GM21737 (cell line): ENCODE measurements at regions not wholly inside any gene's neighbourhood (a gene's known extent, or its start where the extent isn't known, plus 50 kb on each side); places are given as distances from the start of the nearest gene placed in this dataset.
"Not testable (repeated sequence)": the region's sequence is repeated elsewhere in the genome, so short reads cannot be mapped to it uniquely, and the experiment has no call there.

Source experiments
- ATAC-seq: cut with Tn5 transposase; IDR thresholded peaks from one replicate; pipeline ENCODE4 v1.9.1; 2021; ENCODE audit warnings: mild to moderate bottlenecking, moderate library complexity; ENCODE audit not compliant: unreplicated experiment

- no peak for ATAC-seq
Measured at GRCh38 chr2:182548031-182548950, 121.5 kb upstream of the PDE1A start.

- no peak for ATAC-seq
Measured at GRCh38 chr2:182550234-182550633, 123.4 kb upstream of the PDE1A start.

GRCh38 chr2:182552232-182552631 is 125.4 kb upstream of the PDE1A start:
- ATAC-seq: not testable (repeated sequence)

GRCh38 chr2:182552785-182553184 is 125.9 kb upstream of the PDE1A start:
- not testable (repeated sequence) for ATAC-seq

- peak; percentile 100 for ATAC-seq
Measured at GRCh38 chr2:182553483-182553882, 126.6 kb upstream of the PDE1A start.

GRCh38 chr2:182554950-182555349 is 128.1 kb upstream of the PDE1A start:
- ATAC-seq: no peak

- no peak for ATAC-seq
Measured at GRCh38 chr2:182558564-182558963, 131.7 kb upstream of the PDE1A start.

- ATAC-seq: no peak
Measured at GRCh38 chr2:182559623-182560022, 132.8 kb upstream of the PDE1A start.

- ATAC-seq: no peak
Measured at GRCh38 chr2:182565911-182566567, 139.2 kb upstream of the PDE1A start.

- no peak for ATAC-seq
Measured at GRCh38 chr2:182573553-182573952, 142.5 kb upstream of the DNAJC10 start.

GRCh38 chr2:182577816-182578215 is 138.2 kb upstream of the DNAJC10 start:
- ATAC-seq: no peak

- no peak for ATAC-seq
Measured at GRCh38 chr2:182581196-182581935, 134.7 kb upstream of the DNAJC10 start.

GRCh38 chr2:182584462-182584861 is 131.6 kb upstream of the DNAJC10 start:
- ATAC-seq: no peak

- no peak for ATAC-seq
Measured at GRCh38 chr2:182585001-182585400, 131.1 kb upstream of the DNAJC10 start.

GRCh38 chr2:182585430-182585829 is 130.6 kb upstream of the DNAJC10 start:
- no peak for ATAC-seq

GRCh38 chr2:182586426-182586825 is 129.6 kb upstream of the DNAJC10 start:
- no peak for ATAC-seq

GRCh38 chr2:182587831-182588230 is 128.2 kb upstream of the DNAJC10 start:
- ATAC-seq: no peak

- no peak for ATAC-seq
Measured at GRCh38 chr2:182589121-182589520, 126.9 kb upstream of the DNAJC10 start.

GRCh38 chr2:182591774-182592173 is 124.3 kb upstream of the DNAJC10 start:
- no peak for ATAC-seq

GRCh38 chr2:182592691-182593393 is 123.2 kb upstream of the DNAJC10 start:
- ATAC-seq: no peak
